Limb (tissue), 2 donors: ENCODE measurements at regions not wholly inside any gene's neighbourhood (a gene's known extent, or its start where the extent isn't known, plus 50 kb on each side); places are given as distances from the start of the nearest gene placed in this dataset.

ENCODE experiments used
- DNase-seq, 2 donors: peaks; one replicate each; pipeline ENCODE4 v3.0.0-alpha.2; 2016; ENCODE audit errors: extremely low spot score in 2 of 2

DNA sequence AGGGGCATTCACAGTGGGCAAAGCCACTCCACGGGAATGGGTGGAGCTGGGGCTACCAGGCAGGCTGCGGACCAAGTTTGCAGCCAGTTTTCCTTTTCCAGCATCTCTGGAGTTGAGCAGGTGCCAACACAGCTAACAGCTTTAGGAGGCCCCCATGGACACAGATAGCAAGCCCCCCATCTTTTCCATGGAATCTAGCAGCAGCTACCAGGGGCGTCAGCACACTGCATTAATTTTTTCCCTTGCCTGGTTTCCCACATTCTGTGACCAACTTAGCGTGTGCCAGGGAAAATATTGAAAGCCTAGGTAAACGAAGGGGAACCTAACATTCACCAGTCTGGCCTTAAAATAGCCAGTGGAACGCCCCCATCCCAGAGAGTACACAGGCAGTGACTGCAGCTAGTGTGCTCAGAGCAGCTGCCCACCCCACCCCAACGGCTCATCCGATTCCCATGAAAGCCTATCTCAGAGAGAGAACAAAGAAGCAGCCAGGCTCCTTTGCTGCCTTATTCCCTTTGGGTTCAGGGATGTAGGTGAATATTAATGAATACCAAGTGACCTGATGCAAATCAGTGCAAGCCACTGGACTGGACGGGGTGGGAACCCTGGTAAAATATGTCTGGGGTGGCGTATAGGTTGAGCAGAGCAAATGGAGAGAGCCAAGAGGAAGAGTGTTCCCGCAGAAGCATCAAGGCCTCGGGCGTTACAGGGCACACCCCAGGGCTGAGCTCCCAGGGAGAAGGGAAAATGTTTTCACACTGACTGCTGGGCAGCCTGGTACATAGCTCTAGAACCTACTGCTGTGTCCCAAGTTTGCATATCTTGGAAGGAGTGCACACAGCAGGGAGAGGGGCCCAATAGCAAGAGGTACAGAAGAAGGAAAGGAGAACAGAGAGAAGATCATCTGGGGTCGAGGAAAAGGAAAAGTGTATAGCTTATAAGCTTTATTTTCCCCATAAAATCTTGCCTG lies 73.9 kb upstream of the SOX9 start:
- peak in 1 of 2 donors; percentile 46 for DNase-seq

DNA sequence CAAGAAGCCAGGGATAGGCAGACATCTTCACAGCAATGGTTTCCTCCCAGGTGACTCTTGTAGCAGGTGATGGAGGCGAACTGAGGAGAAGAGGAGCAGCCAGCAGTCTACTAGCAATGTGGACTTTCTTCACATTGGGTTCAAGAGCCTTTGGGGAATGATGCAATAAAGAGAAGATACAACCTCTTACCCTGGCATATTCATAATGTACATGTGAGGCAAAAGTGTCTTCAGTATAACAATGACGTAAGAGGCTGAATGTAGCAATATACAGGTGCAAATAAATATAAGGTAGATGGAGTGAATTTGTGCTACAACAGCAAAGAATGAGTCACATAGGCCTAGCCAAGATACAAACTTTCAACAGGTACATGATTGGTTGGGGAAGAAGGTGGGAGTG lies 70.9 kb upstream of the SOX9 start:
- DNase-seq: no peak

DNA sequence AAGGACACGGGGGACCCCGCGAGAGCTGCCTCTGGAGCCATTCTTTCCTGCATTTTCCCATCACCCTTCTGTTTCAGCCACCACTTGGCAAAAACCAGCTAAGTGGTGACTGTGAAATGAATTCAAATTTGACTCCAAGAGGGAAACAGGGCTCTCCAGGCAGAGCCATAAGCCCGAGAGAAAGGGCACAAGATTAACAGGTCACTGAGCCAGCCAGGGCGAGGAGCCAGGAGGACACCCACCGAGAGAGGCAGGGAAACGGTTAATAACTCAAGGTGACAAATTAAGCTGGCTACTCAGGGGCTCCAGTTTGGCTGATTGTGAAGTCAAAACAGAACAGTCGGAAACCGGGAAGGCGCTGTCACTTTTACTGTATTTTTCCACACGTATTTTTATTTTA lies 67.8 kb upstream of the SOX9 start:
- peak in 1 of 2 donors; percentile 68 for DNase-seq

DNA sequence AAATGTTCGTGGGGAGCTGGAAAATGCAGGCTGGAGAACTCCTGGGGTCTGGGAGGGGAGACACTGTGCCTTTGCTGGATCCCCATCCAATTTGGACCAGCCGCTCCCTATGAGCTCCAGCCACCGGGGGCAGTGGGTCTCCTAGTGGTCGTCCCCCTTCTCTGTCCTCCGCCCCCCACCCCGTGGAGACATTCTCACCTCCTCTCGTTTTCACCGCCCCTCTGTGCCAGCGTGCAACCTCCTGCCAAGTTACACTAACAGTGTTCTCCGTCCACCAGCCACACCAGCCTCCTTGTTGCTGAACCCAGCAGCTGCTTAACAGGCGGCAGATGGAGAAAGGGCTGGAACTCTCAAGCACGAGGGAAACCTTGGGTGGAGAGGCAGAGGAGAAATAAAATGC lies 67.4 kb upstream of the SOX9 start:
- DNase-seq: peak in 1 of 2 donors; percentile 60

DNA sequence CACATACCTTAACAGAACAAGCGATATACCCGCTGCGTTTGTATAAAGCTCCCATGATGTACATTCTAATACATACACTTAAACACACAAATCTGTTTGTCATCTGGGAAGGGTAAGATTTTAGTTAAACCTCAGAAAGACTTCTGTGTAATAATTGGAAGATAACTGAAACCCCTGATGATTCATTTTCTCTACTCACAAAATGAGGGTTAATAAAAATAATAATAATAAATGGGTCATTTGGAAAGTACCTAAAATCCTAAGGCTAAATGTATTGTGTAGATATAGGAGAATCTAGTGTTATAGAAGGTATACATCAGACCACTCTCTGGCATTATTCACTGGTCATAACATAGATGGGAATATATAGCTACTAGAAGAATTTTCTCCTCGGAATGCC lies 64.7 kb upstream of the SOX9 start:
- no peak for DNase-seq

DNA sequence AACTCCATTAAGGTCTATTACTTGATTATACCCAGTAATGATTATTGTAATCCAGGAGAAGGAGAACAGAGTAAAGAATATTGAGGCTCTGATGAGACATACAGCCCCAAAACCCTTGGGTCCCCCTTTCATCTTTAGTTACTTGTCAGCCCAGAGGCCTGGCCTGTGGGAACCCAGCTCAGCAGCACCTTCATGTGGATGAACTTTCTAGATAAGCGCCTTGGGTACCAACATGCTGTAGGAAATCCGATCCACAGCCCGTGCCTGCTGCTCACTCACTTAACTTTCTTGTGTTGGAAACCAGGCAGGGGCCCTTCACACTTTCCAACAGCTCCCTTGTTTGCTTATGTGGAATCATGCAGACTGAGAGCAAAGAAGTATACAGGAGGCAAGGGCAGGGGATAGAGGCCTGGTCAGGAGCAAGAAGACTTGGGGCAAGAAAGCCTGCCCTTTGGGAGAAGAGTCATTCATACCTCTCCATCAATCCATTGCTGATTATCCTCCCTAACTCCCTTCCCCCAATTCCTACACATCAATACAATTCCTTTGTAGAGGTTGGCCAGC lies 64.0 kb upstream of the SOX9 start:
- no peak for DNase-seq

DNA sequence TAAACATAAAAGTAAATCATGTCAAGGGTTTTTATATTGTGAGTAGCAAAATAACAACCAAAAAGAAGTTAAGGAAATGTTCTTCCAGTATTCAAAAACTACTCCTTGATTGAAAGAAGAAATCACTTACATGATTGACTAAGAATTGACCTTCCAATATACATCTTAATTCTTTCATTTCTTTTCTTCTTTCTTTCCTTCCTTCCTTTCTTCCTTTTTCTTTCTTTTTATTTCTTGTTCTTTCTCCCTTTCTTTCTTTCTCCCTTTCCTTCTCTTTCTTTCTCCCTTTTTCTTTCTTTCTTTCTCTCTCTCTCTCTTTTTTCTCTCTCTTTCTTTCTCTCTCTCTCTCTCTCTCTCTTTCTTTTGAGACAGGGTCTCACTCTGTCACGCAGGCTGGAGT lies 60.7 kb upstream of the SOX9 start:
- DNase-seq: no peak

DNA sequence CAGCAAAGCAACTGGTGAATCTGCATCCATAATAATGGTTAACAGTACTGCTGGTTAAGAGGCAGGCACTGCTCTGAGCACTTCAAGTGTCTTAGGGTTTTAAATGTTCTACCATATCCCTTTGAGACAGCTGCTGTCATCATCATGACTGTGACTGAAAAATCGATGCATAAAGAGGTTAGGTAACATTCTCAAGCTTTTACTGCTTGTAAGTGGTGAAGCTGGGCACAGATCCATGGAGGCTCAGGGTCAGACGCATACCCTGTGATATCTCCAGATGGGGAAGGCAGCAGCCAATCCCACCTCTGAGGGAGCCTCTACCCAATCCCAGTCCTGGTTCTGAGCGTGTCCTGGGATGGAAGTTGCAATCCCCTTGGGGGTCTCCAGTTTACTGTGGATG lies 57.6 kb upstream of the SOX9 start:
- DNase-seq: no peak

DNA sequence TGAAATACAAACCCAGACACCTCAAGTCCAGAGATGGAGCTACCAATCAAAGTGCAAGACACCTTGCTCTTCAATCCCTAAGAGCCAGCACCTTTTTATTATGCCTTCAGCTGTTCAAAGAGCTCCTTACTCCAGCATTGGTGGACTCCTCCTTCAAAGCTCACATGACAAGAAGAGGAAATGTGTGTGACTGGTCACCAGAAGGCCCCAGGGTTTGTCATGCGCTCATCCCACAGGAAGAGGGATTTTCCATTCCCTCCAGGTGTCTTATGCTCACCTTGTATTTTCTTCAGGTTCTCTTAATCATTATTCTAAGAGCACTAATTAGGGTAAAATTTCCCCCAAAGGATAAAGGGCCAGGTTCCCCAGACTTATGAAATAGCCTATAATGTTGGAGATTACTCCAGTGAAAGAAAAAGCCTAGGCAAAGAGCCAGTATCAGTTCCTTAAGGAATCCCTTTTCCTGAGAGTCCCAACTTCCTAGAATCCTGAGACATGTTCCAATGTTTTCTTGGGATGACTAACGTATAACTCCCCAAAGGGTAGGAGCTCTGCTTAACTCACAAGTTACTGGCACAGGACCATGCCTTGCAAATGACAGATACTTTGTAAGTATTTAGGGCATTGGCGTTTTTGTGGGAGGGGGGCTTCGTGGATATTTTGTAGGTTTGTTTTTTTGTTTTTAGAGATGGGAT lies 56.9 kb upstream of the SOX9 start:
- no peak for DNase-seq

DNA sequence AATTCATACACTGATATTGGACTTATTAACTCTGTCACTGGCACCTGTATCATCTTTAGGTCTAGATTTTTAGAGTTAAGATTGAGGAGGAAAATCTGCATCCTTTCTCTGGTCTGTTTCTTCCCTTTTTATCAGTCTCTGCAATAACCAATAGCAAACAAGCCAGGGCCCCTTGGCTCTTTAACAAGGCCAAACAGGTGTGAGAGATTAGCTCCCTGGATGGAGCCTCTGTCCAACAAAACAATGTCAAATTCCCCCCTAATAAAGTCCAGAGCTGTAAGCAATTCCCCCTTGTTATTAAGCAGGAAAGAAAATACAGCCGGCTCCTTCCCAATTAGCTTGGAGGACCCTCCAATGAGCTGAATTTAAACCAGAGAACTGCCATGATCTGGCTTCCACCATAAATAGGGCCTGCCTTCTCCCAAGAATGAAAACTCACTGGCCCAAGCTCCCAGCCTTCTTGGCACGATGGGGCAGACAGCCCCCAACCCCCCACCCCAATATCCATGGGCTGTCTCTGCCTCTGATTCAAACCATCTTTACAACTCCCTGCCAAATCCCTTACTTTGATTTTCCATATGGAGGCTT lies 56.1 kb upstream of the SOX9 start:
- DNase-seq: no peak

DNA sequence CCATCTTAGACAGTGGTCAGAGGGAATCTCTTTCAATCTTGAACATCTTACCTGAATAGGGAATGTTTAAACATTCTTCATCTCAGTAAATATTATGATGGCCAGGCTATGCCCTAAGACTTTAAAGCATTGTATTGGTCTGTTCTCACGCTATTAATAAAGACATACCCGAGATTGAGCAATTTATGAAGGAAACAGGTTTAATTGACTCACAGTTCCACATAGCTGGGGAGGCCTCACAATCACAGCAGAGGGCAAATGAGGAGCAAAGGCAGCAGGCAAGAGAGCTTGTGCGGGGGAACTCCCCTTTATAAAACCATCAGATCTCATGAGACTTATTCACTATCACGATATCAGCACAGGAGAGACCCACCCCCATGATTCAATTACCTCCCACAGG lies 55.3 kb upstream of the SOX9 start:
- no peak for DNase-seq

DNA sequence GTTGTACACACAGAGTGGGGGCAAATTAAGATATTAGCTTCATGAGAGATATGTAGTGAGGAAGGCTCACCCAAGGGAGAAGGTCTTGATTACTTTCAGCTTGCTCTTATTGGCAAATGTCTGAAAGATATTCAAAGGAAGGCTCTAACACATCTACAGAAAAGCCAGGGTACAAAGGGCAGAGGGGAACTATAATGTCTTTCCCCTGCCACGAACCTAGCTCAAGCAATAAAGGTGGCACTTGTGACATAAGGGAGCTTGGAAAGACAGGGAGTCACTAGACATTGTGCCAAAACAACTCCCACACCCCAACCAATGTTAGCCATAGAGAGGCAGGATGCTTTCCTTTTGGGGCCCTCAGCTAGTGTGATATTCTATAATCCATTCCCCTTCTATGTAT lies 52.2 kb upstream of the SOX9 start:
- DNase-seq: no peak

DNA sequence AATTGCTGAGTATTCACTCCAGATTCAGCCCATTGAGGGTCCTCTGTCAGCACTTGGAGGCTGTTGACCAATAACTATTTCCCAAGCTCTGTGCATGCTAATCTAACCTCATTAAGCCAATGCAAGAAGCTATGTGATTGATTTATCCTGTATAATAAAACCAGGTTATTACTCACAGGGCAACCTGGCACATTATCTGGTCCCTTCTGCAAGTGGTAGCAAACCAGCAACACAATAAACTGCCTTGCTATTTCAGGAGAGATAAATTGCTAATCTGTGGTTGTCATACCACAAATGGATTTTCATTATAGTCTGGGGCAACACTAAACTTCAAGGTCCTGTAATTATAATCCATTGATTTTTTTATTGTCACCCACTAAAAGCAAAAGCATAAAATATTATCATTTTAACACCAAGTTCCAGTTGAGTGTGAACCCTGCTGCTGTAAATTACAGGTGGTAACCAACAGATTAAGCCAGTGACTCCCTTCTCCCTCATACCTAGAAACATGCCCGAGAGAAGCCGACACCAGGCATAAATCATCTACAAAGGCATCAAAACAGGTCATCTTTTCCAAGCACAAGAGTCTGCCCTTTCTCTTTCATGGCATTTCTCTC lies 51.1 kb upstream of the SOX9 start:
- no peak for DNase-seq
